ENCODE measurements at regions not wholly inside any gene's neighbourhood (a gene's known extent, or its start where the extent isn't known, plus 50 kb on each side); places are given as distances from the start of the nearest gene placed in this dataset.

- TF ChIP-seq PAX5 (IDR thresholded peaks at IDR 0.05; ENCODE audit: insufficient read depth, low read length, severe bottlenecking): no peak
- TF ChIP-seq TAF1 (IDR thresholded peaks at IDR 0.05; ENCODE audit: low read depth, low read length): no peak
- TF ChIP-seq POLR2A (IDR thresholded peaks at IDR 0.05; ENCODE audit: low read depth, low read length): no peak
- TF ChIP-seq SPI1 (IDR thresholded peaks at IDR 0.05; ENCODE audit: low read depth, low read length): no peak
- no peak for TF ChIP-seq POLR2AphosphoS5 (IDR thresholded peaks at IDR 0.05; ENCODE audit: low read depth, low read length)
- TF ChIP-seq POU2F2 (IDR thresholded peaks at IDR 0.05; ENCODE audit: low read depth, low read length): no peak
- FAIRE-seq (no peak), DNase-seq (ENCODE audit: insufficient read length, low spot score) (no peak)
Observed at GRCh38 chr16:66050991-66051390, 315.5 kb upstream of the CDH5 start.

- no peak for FAIRE-seq
- no peak for DNase-seq (ENCODE audit: insufficient read length, low spot score)
- TF ChIP-seq PAX5 (IDR thresholded peaks at IDR 0.05; ENCODE audit: insufficient read depth, low read length, severe bottlenecking) (no peak), POLR2A (IDR thresholded peaks at IDR 0.05; ENCODE audit: low read depth, low read length) (no peak), TAF1 (IDR thresholded peaks at IDR 0.05; ENCODE audit: low read depth, low read length) (no peak), POU2F2 (IDR thresholded peaks at IDR 0.05; ENCODE audit: low read depth, low read length) (no peak), SPI1 (IDR thresholded peaks at IDR 0.05; ENCODE audit: low read depth, low read length) (no peak), POLR2AphosphoS5 (IDR thresholded peaks at IDR 0.05; ENCODE audit: low read depth, low read length) (no peak)
Observed at GRCh38 chr16:66049865-66050264, 316.6 kb upstream of the CDH5 start.

GRCh38 chr16:66045626-66046025, 320.9 kb upstream of the CDH5 start:
- TF ChIP-seq SPI1 (IDR thresholded peaks at IDR 0.05; ENCODE audit: low read depth, low read length) (no peak), POU2F2 (IDR thresholded peaks at IDR 0.05; ENCODE audit: low read depth, low read length) (no peak), POLR2AphosphoS5 (IDR thresholded peaks at IDR 0.05; ENCODE audit: low read depth, low read length) (no peak), PAX5 (IDR thresholded peaks at IDR 0.05; ENCODE audit: insufficient read depth, low read length, severe bottlenecking) (no peak), TAF1 (IDR thresholded peaks at IDR 0.05; ENCODE audit: low read depth, low read length) (no peak), POLR2A (IDR thresholded peaks at IDR 0.05; ENCODE audit: low read depth, low read length) (no peak)
- FAIRE-seq: no peak
- no peak for DNase-seq (ENCODE audit: insufficient read length, low spot score)

- DNase-seq (ENCODE audit: insufficient read length, low spot score) (no peak), FAIRE-seq (no peak)
- TF ChIP-seq POLR2A (IDR thresholded peaks at IDR 0.05; ENCODE audit: low read depth, low read length) (no peak), POLR2AphosphoS5 (IDR thresholded peaks at IDR 0.05; ENCODE audit: low read depth, low read length) (no peak), POU2F2 (IDR thresholded peaks at IDR 0.05; ENCODE audit: low read depth, low read length) (no peak), TAF1 (IDR thresholded peaks at IDR 0.05; ENCODE audit: low read depth, low read length) (no peak)
Observed at GRCh38 chr16:66044556-66044955, 321.9 kb upstream of the CDH5 start.

GRCh38 chr16:66044089-66044488, 322.4 kb upstream of the CDH5 start:
- DNase-seq (ENCODE audit: insufficient read length, low spot score): no peak
- TF ChIP-seq POU2F2 (IDR thresholded peaks at IDR 0.05; ENCODE audit: low read depth, low read length): no peak
- no peak for FAIRE-seq

- FAIRE-seq: no peak
- no peak for DNase-seq (ENCODE audit: insufficient read length, low spot score)
- TF ChIP-seq TAF1 (IDR thresholded peaks at IDR 0.05; ENCODE audit: low read depth, low read length) (no peak), POLR2AphosphoS5 (IDR thresholded peaks at IDR 0.05; ENCODE audit: low read depth, low read length) (no peak), POU2F2 (IDR thresholded peaks at IDR 0.05; ENCODE audit: low read depth, low read length) (no peak), SPI1 (IDR thresholded peaks at IDR 0.05; ENCODE audit: low read depth, low read length) (no peak), POLR2A (IDR thresholded peaks at IDR 0.05; ENCODE audit: low read depth, low read length) (no peak), PAX5 (IDR thresholded peaks at IDR 0.05; ENCODE audit: insufficient read depth, low read length, severe bottlenecking) (no peak)
Observed at GRCh38 chr16:66043326-66043725, 323.2 kb upstream of the CDH5 start.

- DNase-seq (ENCODE audit: insufficient read length, low spot score) (no peak), FAIRE-seq (no peak)
- TF ChIP-seq POU2F2 (IDR thresholded peaks at IDR 0.05; ENCODE audit: low read depth, low read length): no peak
- no peak for TF ChIP-seq SPI1 (IDR thresholded peaks at IDR 0.05; ENCODE audit: low read depth, low read length)
- no peak for TF ChIP-seq TAF1 (IDR thresholded peaks at IDR 0.05; ENCODE audit: low read depth, low read length)
- TF ChIP-seq POLR2A (IDR thresholded peaks at IDR 0.05; ENCODE audit: low read depth, low read length): no peak
- no peak for TF ChIP-seq POLR2AphosphoS5 (IDR thresholded peaks at IDR 0.05; ENCODE audit: low read depth, low read length)
Observed at GRCh38 chr16:66042341-66042740, 324.1 kb upstream of the CDH5 start.

- FAIRE-seq (no peak), DNase-seq (ENCODE audit: insufficient read length, low spot score) (no peak)
- TF ChIP-seq POU2F2 (IDR thresholded peaks at IDR 0.05; ENCODE audit: low read depth, low read length): no peak
- no peak for TF ChIP-seq POLR2A (IDR thresholded peaks at IDR 0.05; ENCODE audit: low read depth, low read length)
- no peak for TF ChIP-seq SPI1 (IDR thresholded peaks at IDR 0.05; ENCODE audit: low read depth, low read length)
- TF ChIP-seq POLR2AphosphoS5 (IDR thresholded peaks at IDR 0.05; ENCODE audit: low read depth, low read length): no peak
Observed at GRCh38 chr16:66041907-66042306, 324.6 kb upstream of the CDH5 start.

- FAIRE-seq: no peak
- no peak for TF ChIP-seq POLR2AphosphoS5 (IDR thresholded peaks at IDR 0.05; ENCODE audit: low read depth, low read length)
- no peak for TF ChIP-seq TAF1 (IDR thresholded peaks at IDR 0.05; ENCODE audit: low read depth, low read length)
- TF ChIP-seq POU2F2 (IDR thresholded peaks at IDR 0.05; ENCODE audit: low read depth, low read length): no peak
- no peak for TF ChIP-seq PAX5 (IDR thresholded peaks at IDR 0.05; ENCODE audit: insufficient read depth, low read length, severe bottlenecking)
- TF ChIP-seq SPI1 (IDR thresholded peaks at IDR 0.05; ENCODE audit: low read depth, low read length): no peak
- no peak for TF ChIP-seq POLR2A (IDR thresholded peaks at IDR 0.05; ENCODE audit: low read depth, low read length)
- no peak for DNase-seq (ENCODE audit: insufficient read length, low spot score)
Observed at GRCh38 chr16:66039793-66040192, 326.7 kb upstream of the CDH5 start.

- DNase-seq (ENCODE audit: insufficient read length, low spot score): no peak
- no peak for FAIRE-seq
- TF ChIP-seq SPI1 (IDR thresholded peaks at IDR 0.05; ENCODE audit: low read depth, low read length) (no peak), TAF1 (IDR thresholded peaks at IDR 0.05; ENCODE audit: low read depth, low read length) (no peak), PAX5 (IDR thresholded peaks at IDR 0.05; ENCODE audit: insufficient read depth, low read length, severe bottlenecking) (no peak), POLR2AphosphoS5 (IDR thresholded peaks at IDR 0.05; ENCODE audit: low read depth, low read length) (no peak)
Observed at GRCh38 chr16:66036793-66037715, 329.4 kb upstream of the CDH5 start.
